Keratinocyte (primary cell): ENCODE measurements at regions not wholly inside any gene's neighbourhood (a gene's known extent, or its start where the extent isn't known, plus 50 kb on each side); places are given as distances from the start of the nearest gene placed in this dataset.

Experiments
- DNase-seq: peaks from one replicate; pipeline ENCODE4 v3.0.0-alpha.2; 2011; ENCODE audit warnings: low read depth, missing footprints, low spot score
- FAIRE-seq: peaks from 2 replicates; lab custom pipeline; 2011; peaks lifted over from hg19 to GRCh38; lab: Jason Lieb, UNC
- H2AFZ ChIP-seq: 2 replicates; pipeline ENCODE4 v1.6.0; 2012; ENCODE audit warnings: low read length, control low read depth, inconsistent platforms; ENCODE audit not compliant: control insufficient read depth
- H3K27ac ChIP-seq: 2 replicates; pipeline ENCODE4 v1.5.1; 2011; ENCODE audit warnings: low read length; ENCODE audit not compliant: control insufficient read depth, insufficient read depth
- H3K27me3 ChIP-seq: 3 replicates; pipeline ENCODE4 v1.6.0; 2011; ENCODE audit warnings: low read length; ENCODE audit not compliant: control insufficient read depth, insufficient read depth; ENCODE audit errors: extremely low read depth
- H3K36me3 ChIP-seq, 2 experiments: 2 replicates in 1 of 2; 3 replicates in 1 of 2; pipeline ENCODE4 v1.5.1; 2011; ENCODE audit warnings: low read length in 2 of 2, mild to moderate bottlenecking in 1 of 2; ENCODE audit not compliant: control insufficient read depth in 2 of 2, insufficient read depth in 2 of 2; ENCODE audit errors: extremely low read depth in 1 of 2
- H3K4me1 ChIP-seq: 3 replicates; pipeline ENCODE4 v1.5.1; 2011; ENCODE audit warnings: low read length; ENCODE audit not compliant: control insufficient read depth, insufficient read depth; ENCODE audit errors: extremely low read depth
- H3K4me2 ChIP-seq: 3 replicates; pipeline ENCODE4 v1.6.0; 2011; ENCODE audit warnings: low read depth, low read length; ENCODE audit not compliant: control insufficient read depth, insufficient read depth; ENCODE audit errors: extremely low read depth
- H3K4me3 ChIP-seq, 3 experiments: fragments of 200-600 bp in 1 of 3; sonication (generic) in 1 of 3; 2 replicates in 2 of 3; 3 replicates in 1 of 3; pipeline ENCODE4 v1.5.1; 2011 to 2016; ENCODE audit warnings: low read length in 3 of 3, mild to moderate bottlenecking in 3 of 3, control low read depth in 2 of 3, inconsistent platforms in 1 of 3, low read depth in 1 of 3, mixed read lengths in 1 of 3, mixed run types in 1 of 3, moderate library complexity in 1 of 3; ENCODE audit not compliant: control insufficient read depth in 2 of 3, insufficient read depth in 2 of 3; ENCODE audit errors: extremely low read depth in 1 of 3
- H3K79me2 ChIP-seq: 2 replicates; pipeline ENCODE4 v1.6.0; 2012; ENCODE audit warnings: low read length; ENCODE audit not compliant: control insufficient read depth, insufficient read depth
- H3K9ac ChIP-seq: 3 replicates; pipeline ENCODE4 v1.6.0; 2011; ENCODE audit warnings: low read length; ENCODE audit not compliant: control insufficient read depth, insufficient read depth; ENCODE audit errors: extremely low read depth
- H3K9me1 ChIP-seq: 3 replicates; pipeline ENCODE4 v1.6.0; 2011; ENCODE audit warnings: low read length; ENCODE audit not compliant: control insufficient read depth, insufficient read depth; ENCODE audit errors: extremely low read depth
- H3K9me3 ChIP-seq: 2 replicates; pipeline ENCODE4 v1.5.1; 2012; ENCODE audit warnings: low read depth, low read length; ENCODE audit not compliant: control insufficient read depth
- H4K20me1 ChIP-seq: 3 replicates; pipeline ENCODE4 v1.6.0; 2011; ENCODE audit warnings: low read length; ENCODE audit not compliant: control insufficient read depth, insufficient read depth; ENCODE audit errors: extremely low read depth
- EZH2 ChIP-seq: IDR thresholded peaks from one replicate; pipeline ENCODE4 v1.6.1; 2012; ENCODE audit warnings: inconsistent platforms, mild to moderate bottlenecking, low read length, moderate library complexity
- dilution Hi-C: fragments of 300-500 bp; cut with MboI; formaldehyde crosslinking; loops from one replicate; pipeline ENCODE4 v1.7.0; 2020; ENCODE audit warnings: low sequenced_read_pairs; ENCODE audit not compliant: extremely low pct_ligation_motif_present
- TF ChIP-seq, protein P1 (sequence below), 3 experiments: IDR thresholded peaks in 1 of 3; conservative IDR thresholded peaks in 1 of 3; optimal IDR thresholded peaks in 1 of 3; 2 replicates in 2 of 3; 3 replicates in 1 of 3; pipeline versions ENCODE3 to v1.5.1; 2011; ENCODE audit warnings: low read length in 3 of 3, mild to moderate bottlenecking in 3 of 3, moderate library complexity in 2 of 3, control low read depth in 1 of 3, inconsistent platforms in 1 of 3; ENCODE audit not compliant: insufficient read depth in 2 of 3; ENCODE audit errors: extremely low read depth in 1 of 3

DNA sequence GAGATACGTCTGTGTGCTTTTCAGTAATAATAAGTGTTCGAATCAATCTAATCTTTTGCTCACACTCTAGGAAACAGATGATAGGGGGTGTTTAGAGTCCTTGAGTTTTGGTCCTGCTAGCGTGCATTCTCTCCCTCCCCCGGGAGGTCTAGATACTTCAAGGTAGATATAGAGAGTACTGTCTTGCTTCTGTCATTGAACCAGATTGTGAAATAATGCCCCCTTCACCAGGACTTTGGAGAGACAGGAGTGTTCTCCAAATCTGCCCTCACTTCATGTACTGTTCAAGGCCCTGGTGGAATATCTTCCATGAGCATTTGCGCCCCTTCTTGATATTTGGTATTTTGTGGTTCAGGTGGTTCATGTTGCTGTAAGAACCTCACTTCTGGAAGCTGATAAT is 59.4 kb upstream of the MGAT5 start:
- dilution Hi-C loops = no loop called here
- Histone ChIP-seq H3K9me3 (no peaks in the 10 kb centered on the region), H3K27me3 (no peaks in the 10 kb centered on the region), H4K20me1 (no peaks in the 10 kb centered on the region), H3K9ac (no peak overlapping the region), H3K36me3 (no peaks in the 10 kb centered on the region), H3K79me2 (peaks cover 50% of the 10 kb centered on the region), H3K4me3 (no peak overlapping the region), H3K4me2 (no peak overlapping the region), H3K27ac (no peak overlapping the region), H3K9me1 (no peaks in the 10 kb centered on the region), H2AFZ (no peak overlapping the region), H3K4me1 (no peaks in the 10 kb centered on the region)
- TF ChIP-seq EZH2 = no peak
- TF ChIP-seq, protein P1, sequence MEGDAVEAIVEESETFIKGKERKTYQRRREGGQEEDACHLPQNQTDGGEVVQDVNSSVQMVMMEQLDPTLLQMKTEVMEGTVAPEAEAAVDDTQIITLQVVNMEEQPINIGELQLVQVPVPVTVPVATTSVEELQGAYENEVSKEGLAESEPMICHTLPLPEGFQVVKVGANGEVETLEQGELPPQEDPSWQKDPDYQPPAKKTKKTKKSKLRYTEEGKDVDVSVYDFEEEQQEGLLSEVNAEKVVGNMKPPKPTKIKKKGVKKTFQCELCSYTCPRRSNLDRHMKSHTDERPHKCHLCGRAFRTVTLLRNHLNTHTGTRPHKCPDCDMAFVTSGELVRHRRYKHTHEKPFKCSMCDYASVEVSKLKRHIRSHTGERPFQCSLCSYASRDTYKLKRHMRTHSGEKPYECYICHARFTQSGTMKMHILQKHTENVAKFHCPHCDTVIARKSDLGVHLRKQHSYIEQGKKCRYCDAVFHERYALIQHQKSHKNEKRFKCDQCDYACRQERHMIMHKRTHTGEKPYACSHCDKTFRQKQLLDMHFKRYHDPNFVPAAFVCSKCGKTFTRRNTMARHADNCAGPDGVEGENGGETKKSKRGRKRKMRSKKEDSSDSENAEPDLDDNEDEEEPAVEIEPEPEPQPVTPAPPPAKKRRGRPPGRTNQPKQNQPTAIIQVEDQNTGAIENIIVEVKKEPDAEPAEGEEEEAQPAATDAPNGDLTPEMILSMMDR (optimal IDR thresholded peaks at IDR 0.05 in 1 of 3, IDR thresholded peaks at IDR 0.05 in 1 of 3, conservative IDR thresholded peaks at IDR 0.05 in 1 of 3; ENCODE audit: extremely low read depth in 1 of 3, insufficient read depth in 2 of 3, low read length in 3 of 3) = no peak
- FAIRE-seq (no peak), DNase-seq (no peak)

DNA sequence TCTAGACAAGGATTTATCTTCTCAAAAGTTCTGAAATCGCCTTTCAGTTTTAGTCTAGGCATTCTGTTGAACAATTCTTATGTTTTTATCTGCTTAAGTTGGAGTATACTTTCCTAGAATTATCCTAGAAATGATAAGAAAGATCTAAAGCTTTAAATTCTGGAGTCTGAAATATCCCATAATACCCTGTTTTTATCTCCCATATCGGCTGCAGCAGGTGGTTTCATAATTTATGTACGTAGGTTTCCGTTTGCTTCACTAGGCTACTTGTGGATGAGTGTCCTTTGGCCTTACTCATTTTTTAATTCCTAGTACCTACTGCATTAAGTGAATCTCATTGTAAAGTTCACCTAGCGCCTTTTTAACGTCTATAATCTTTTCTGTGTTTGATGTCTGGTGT is 58.5 kb upstream of the MGAT5 start:
- Histone ChIP-seq H3K9me1 (no peaks in the 10 kb centered on the region), H3K79me2 (peaks cover 48% of the 10 kb centered on the region), H3K4me2 (no peak overlapping the region), H3K4me1 (no peaks in the 10 kb centered on the region), H3K27me3 (no peaks in the 10 kb centered on the region), H3K9me3 (no peaks in the 10 kb centered on the region), H3K36me3 (no peaks in the 10 kb centered on the region), H4K20me1 (no peaks in the 10 kb centered on the region), H3K4me3 (no peak overlapping the region), H3K27ac (no peak overlapping the region), H3K9ac (no peak overlapping the region), H2AFZ (no peak overlapping the region)
- DNase-seq = no peak
- dilution Hi-C loops = no loop called here
- FAIRE-seq = no peak
- no peak for TF ChIP-seq EZH2
- TF ChIP-seq, protein P1 (optimal IDR thresholded peaks at IDR 0.05 in 1 of 3, IDR thresholded peaks at IDR 0.05 in 1 of 3, conservative IDR thresholded peaks at IDR 0.05 in 1 of 3; ENCODE audit: extremely low read depth in 1 of 3, insufficient read depth in 2 of 3, low read length in 3 of 3) = no peak
